Stomach (tissue), 4 donors: ENCODE measurements at regions not wholly inside any gene's neighbourhood (a gene's known extent, or its start where the extent isn't known, plus 50 kb on each side); places are given as distances from the start of the nearest gene placed in this dataset.

Source experiments
- CTCF ChIP-seq, 7 experiments: fragments of 450-650 bp in 4 of 7; fragments of 200-600 bp in 3 of 7; sonication (generic) in 3 of 7; IDR thresholded peaks; one replicate each; pipeline ENCODE4 v1.5.1; 2016 to 2019; ENCODE audit warnings: antibody characterized with exemption in 7 of 7, control low read depth in 2 of 7, mild to moderate bottlenecking in 1 of 7
- EP300 ChIP-seq: sonication (generic); formaldehyde crosslinking; IDR thresholded peaks from one replicate; pipeline ENCODE4 v1.6.1; 2017; ENCODE audit warnings: antibody characterized with exemption

GRCh38 chr1:222899471-222899870 is 84.6 kb downstream of the DISP1 start:
- TF ChIP-seq CTCF (IDR thresholded peaks at IDR 0.05) (no peak), EP300 (no peak)
